ENCODE measurements at regions not wholly inside any gene's neighbourhood (a gene's known extent, or its start where the extent isn't known, plus 50 kb on each side); places are given as distances from the start of the nearest gene placed in this dataset.

DNA sequence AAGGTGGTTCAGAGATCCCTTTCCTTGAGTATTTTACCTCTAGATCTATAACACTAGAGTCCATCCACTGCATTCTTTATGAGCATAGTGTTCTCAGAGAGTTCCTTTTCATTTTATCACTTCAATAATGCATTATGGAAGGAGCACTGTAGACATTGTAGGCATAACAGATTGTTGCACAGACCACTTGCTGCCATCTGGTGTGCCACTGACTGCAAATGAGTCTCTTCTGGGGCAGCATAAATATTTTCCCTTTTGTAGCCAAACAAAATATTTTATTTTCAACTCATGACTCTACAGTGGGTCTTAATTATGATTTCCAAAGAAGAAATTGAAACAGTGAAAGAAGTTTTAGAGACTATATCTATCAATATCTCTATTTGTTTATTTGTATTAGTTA is 290.4 kb downstream of the OLFM3 start:
- no peak for DNase-seq (ENCODE audit: low read depth)

- no peak for DNase-seq (ENCODE audit: low read depth)
Measured at GRCh38 chr1:101709721-101710120, 287.0 kb downstream of the OLFM3 start.

GRCh38 chr1:101713760-101714159 is 283.0 kb downstream of the OLFM3 start:
- DNase-seq (ENCODE audit: low read depth) = no peak

DNA sequence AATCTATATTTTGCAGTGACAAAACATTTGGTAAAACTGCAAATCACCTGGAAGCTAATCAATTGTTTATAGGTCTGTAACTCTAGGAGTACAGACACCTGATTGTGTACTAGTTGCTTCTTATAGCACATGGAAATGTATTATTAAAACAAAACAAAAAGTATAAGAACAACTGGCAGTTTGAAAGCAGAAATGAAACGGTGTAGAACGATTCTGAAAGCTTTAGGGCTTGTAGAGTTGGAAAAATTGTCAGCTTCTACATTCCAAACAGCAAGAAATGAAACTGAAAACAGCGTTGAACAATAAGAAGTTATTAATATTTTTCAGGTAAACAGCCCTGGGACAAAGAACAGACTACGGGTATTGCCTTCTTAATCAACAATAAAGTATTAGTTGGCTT is 273.3 kb downstream of the OLFM3 start:
- no peak for DNase-seq (ENCODE audit: low read depth)

DNA sequence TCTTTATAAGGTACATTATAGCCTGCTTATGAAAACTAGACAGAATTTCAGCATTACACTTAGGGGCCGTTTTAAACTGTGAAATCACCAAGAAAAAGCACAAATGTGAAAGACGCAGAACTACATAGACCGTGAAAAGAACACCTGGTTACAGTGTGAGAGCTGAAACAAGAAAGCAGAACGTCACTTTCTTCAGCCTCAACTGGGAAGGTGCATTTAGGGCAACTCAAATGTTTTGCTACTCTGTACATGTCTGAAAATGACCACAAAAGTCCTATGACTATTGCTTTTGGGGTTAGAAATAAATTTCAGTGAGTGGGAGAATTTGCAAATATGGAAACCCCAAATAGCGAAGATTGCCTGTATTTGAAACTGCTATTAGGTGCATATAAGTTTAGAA is 268.7 kb downstream of the OLFM3 start:
- no peak for DNase-seq (ENCODE audit: low read depth)

- DNase-seq (ENCODE audit: low read depth) = no peak
Measured at GRCh38 chr1:101730559-101730958, 266.2 kb downstream of the OLFM3 start.

GRCh38 chr1:101732261-101732660 is 264.5 kb downstream of the OLFM3 start:
- DNase-seq (ENCODE audit: low read depth) = no peak

DNA sequence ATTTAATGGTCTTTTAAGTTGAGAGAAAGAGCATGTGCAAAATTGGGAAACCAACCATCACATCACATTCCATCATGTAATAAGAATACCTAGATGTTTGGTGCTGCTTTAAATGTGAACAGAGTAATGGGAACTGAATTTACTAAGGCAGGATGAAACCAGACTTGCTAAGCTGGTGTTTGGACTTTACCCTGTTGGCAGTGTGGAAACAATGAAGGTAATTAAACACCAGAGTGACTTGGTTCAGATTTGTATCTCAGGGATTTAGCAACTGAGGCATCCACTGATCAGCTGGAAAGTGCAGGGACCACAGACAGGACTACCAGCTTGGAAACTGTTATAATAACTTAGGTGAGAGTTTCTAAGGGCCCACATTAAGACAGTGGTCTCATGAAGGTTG is 263.4 kb downstream of the OLFM3 start:
- DNase-seq (ENCODE audit: low read depth) = no peak

DNA sequence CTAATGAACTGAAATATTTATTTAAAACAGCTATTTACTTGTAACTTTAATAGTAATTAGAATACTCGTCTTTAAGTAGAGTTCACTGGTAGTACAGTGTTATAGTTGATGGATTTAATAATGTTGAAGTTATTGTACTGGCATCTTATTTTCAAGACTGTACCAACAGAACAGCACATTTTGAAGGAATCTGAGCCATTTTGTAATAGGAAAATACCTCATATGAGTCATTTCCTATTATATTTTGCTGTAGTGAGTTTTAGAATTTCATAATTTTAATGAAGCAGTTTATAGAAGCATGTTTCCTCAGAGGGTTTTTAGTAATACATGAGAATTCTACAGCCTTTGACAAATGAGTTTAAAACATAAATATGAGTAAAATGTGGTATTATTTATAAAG is 258.3 kb downstream of the OLFM3 start:
- no peak for DNase-seq (ENCODE audit: low read depth)

GRCh38 chr1:101739146-101739545 is 257.6 kb downstream of the OLFM3 start:
- DNase-seq (ENCODE audit: low read depth) = no peak

DNA sequence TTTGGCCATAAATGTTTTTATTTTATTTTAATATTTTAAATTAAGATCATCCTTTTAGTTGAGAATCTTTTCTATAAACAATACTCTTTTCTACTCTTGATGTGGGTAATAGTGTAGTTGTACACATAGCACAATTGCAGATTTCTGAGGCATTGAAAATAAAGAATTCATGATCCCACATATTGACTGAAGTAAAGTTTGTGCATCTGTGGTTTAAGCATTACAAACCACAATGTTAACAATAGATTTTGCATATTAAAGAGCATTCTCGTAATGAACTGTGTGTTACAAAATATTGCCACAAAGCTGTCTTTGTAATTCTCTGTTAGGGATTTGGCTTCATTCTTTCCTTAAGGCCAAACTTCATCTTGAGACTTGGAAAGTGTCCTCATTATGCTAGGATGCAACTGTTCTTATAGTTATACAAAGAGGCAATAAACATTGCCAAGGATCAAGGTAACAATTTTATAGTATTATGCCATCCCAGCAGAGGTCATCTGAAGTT is 256.8 kb downstream of the OLFM3 start:
- no peak for DNase-seq (ENCODE audit: low read depth)

DNA sequence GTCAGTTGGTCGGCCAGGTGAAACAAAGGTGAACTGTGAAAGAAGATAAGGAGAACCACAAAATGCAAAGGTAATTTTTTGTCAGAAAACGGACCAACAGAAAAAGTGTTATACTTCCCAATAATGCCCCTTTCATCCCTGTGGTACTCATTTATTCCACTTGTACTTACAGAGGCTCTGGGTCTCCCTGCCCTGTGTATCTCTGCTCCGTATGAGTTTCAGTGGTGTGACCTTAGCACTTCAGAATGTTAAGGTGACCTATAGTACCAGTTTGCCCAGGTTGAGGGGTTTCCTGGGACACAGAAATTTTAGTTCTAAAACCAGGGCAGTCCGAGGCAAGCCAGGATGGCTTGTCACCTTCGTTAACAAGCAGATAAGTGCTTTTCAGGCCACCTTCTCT is 254.8 kb downstream of the OLFM3 start:
- no peak for DNase-seq (ENCODE audit: low read depth)

GRCh38 chr1:101742509-101742908 is 254.2 kb downstream of the OLFM3 start:
- DNase-seq (ENCODE audit: low read depth) = no peak

DNA sequence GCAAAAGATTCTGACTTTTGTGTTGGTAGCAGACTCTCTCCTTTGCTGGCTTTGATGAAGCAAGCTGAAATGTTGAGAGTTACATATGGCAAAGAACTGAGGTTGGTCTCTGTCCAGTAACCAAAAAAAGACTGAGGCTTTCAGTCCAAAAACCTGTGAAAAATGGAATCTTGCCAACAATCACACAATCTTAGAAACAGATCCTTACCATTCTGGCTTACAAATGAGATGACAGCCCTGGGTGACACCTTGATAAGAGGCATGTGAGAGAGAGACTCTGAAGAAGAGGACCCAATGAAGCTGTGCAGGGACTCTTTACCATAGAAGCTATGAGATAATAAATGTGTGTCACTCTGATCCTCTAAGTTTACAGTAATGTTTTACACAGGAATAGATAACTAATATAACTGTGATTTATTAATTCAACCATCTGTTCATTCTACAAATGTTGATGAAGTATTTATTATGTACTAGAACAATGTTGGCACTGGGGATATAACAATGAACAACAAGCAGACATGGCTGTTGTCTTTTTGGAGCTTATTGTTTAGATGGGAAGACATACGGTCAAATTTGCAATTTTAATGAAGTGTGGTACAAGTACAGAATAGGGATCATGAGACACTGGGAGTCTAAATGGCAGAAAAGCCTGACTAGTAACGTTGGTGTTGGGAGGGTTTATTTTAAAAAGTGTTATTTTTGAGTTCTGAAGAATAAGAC is 251.0 kb downstream of the OLFM3 start:
- DNase-seq (ENCODE audit: low read depth) = no peak

DNA sequence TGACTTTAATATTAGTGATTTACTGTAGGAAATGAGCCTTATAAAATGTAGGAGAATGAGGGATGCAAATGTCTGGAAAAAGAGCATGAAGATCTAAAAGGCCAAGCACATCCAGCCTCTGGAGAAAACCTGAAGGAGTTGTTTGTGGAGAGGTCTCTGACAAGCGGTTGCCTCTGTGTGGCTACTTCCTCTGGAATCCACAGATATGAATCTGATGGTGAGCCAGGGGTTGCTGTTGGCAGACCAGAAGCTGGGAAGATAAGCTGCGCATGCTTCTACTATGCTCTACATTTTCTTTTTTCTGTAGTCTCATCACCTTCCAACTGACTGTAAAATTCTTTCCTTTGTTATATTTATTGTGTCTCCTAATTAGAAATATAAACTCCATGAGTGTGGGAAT is 248.6 kb downstream of the OLFM3 start:
- DNase-seq (ENCODE audit: low read depth) = no peak
